Astrocyte (in vitro differentiated cells and primary cell): ENCODE measurements at regions not wholly inside any gene's neighbourhood (a gene's known extent, or its start where the extent isn't known, plus 50 kb on each side); places are given as distances from the start of the nearest gene placed in this dataset.

Source experiments
- EZH2 ChIP-seq: IDR thresholded peaks from 2 replicates; pipeline ENCODE4 v1.6.1; 2012; ENCODE audit warnings: mild to moderate bottlenecking, low read length, inconsistent platforms; ENCODE audit not compliant: insufficient read depth
- TF ChIP-seq, protein P1 (sequence below): IDR thresholded peaks from 2 replicates; pipeline ENCODE4 v1.5.1; 2011; ENCODE audit warnings: low read depth, mild to moderate bottlenecking, inconsistent platforms, low read length, moderate library complexity; ENCODE audit not compliant: insufficient read depth

DNA sequence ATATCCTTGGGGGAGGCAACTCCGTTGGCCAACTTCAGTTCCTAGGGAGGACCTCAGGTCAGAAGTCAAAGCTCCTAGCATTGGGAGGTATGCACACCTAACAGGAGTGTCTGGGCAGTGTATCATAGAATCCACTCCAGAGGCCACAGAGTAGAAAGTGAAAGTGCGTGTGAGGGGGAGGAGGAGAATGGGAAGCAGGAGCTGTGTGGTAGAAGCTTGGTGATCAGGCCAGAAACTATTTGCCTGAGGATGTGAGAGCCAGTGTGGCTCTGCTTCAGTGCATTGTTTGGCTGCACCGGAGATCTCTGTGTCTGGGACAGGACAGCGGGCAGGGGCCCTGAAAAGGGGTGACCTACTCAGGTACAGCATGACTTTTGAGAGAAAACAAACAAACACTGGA, 557.4 kb upstream of the VSTM2A start:
- TF ChIP-seq, protein P1, sequence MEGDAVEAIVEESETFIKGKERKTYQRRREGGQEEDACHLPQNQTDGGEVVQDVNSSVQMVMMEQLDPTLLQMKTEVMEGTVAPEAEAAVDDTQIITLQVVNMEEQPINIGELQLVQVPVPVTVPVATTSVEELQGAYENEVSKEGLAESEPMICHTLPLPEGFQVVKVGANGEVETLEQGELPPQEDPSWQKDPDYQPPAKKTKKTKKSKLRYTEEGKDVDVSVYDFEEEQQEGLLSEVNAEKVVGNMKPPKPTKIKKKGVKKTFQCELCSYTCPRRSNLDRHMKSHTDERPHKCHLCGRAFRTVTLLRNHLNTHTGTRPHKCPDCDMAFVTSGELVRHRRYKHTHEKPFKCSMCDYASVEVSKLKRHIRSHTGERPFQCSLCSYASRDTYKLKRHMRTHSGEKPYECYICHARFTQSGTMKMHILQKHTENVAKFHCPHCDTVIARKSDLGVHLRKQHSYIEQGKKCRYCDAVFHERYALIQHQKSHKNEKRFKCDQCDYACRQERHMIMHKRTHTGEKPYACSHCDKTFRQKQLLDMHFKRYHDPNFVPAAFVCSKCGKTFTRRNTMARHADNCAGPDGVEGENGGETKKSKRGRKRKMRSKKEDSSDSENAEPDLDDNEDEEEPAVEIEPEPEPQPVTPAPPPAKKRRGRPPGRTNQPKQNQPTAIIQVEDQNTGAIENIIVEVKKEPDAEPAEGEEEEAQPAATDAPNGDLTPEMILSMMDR: no peak
- TF ChIP-seq EZH2: no peak
